ENCODE measurements at regions not wholly inside any gene's neighbourhood (a gene's known extent, or its start where the extent isn't known, plus 50 kb on each side); places are given as distances from the start of the nearest gene placed in this dataset.

- TF ChIP-seq GATA2 (IDR thresholded peaks at IDR 0.05; ENCODE audit: low read depth, low read length) (no peak), GATA3 (IDR thresholded peaks at IDR 0.05; ENCODE audit: low read depth, low read length) (no peak)
Measured at GRCh38 chr13:109517517-109517916, 268.9 kb downstream of the IRS2 start.

GRCh38 chr13:109516186-109516585 lies 270.2 kb downstream of the IRS2 start:
- TF ChIP-seq GATA2 (IDR thresholded peaks at IDR 0.05; ENCODE audit: low read depth, low read length) (no peak), GATA3 (IDR thresholded peaks at IDR 0.05; ENCODE audit: low read depth, low read length) (no peak)

GRCh38 chr13:109510013-109510412 lies 276.4 kb downstream of the IRS2 start:
- TF ChIP-seq GATA3 (IDR thresholded peaks at IDR 0.05; ENCODE audit: low read depth, low read length): no peak
- no peak for TF ChIP-seq GATA2 (IDR thresholded peaks at IDR 0.05; ENCODE audit: low read depth, low read length)

GRCh38 chr13:109509154-109509900 lies 277.1 kb downstream of the IRS2 start:
- TF ChIP-seq GATA2 (IDR thresholded peaks at IDR 0.05; ENCODE audit: low read depth, low read length): no peak

GRCh38 chr13:109500146-109500773 lies 286.1 kb downstream of the IRS2 start:
- TF ChIP-seq GATA3 (IDR thresholded peaks at IDR 0.05; ENCODE audit: low read depth, low read length) (no peak), GATA2 (IDR thresholded peaks at IDR 0.05; ENCODE audit: low read depth, low read length) (no peak)

GRCh38 chr13:109497917-109498316 lies 288.5 kb downstream of the IRS2 start:
- no peak for TF ChIP-seq GATA2 (IDR thresholded peaks at IDR 0.05; ENCODE audit: low read depth, low read length)
- no peak for TF ChIP-seq GATA3 (IDR thresholded peaks at IDR 0.05; ENCODE audit: low read depth, low read length)

GRCh38 chr13:109496216-109496615 lies 290.2 kb downstream of the IRS2 start:
- TF ChIP-seq GATA3 (IDR thresholded peaks at IDR 0.05; ENCODE audit: low read depth, low read length) (no peak), GATA2 (IDR thresholded peaks at IDR 0.05; ENCODE audit: low read depth, low read length) (no peak)

GRCh38 chr13:109494925-109495369 lies 291.4 kb downstream of the IRS2 start:
- no peak for TF ChIP-seq GATA2 (IDR thresholded peaks at IDR 0.05; ENCODE audit: low read depth, low read length)
- TF ChIP-seq GATA3 (IDR thresholded peaks at IDR 0.05; ENCODE audit: low read depth, low read length): no peak

GRCh38 chr13:109485136-109485794 lies 301.1 kb downstream of the IRS2 start:
- no peak for TF ChIP-seq GATA3 (IDR thresholded peaks at IDR 0.05; ENCODE audit: low read depth, low read length)

- TF ChIP-seq GATA3 (IDR thresholded peaks at IDR 0.05; ENCODE audit: low read depth, low read length): no peak
- no peak for TF ChIP-seq GATA2 (IDR thresholded peaks at IDR 0.05; ENCODE audit: low read depth, low read length)
Measured at GRCh38 chr13:109483284-109483683, 303.1 kb downstream of the IRS2 start.

GRCh38 chr13:109481040-109481439 lies 305.3 kb downstream of the IRS2 start:
- TF ChIP-seq GATA2 (IDR thresholded peaks at IDR 0.05; ENCODE audit: low read depth, low read length): no peak
- TF ChIP-seq GATA3 (IDR thresholded peaks at IDR 0.05; ENCODE audit: low read depth, low read length): no peak

- TF ChIP-seq GATA2 (IDR thresholded peaks at IDR 0.05; ENCODE audit: low read depth, low read length): no peak
- TF ChIP-seq GATA3 (IDR thresholded peaks at IDR 0.05; ENCODE audit: low read depth, low read length): no peak
Measured at GRCh38 chr13:109480011-109480955, 306.1 kb downstream of the IRS2 start.

- TF ChIP-seq GATA3 (IDR thresholded peaks at IDR 0.05; ENCODE audit: low read depth, low read length) (no peak), GATA2 (IDR thresholded peaks at IDR 0.05; ENCODE audit: low read depth, low read length) (no peak)
Measured at GRCh38 chr13:109479534-109479933, 306.8 kb downstream of the IRS2 start.

GRCh38 chr13:109476001-109476400 lies 310.4 kb downstream of the IRS2 start:
- TF ChIP-seq GATA2 (IDR thresholded peaks at IDR 0.05; ENCODE audit: low read depth, low read length) (no peak), GATA3 (IDR thresholded peaks at IDR 0.05; ENCODE audit: low read depth, low read length) (no peak)
